ENCODE measurements at regions not wholly inside any gene's neighbourhood (a gene's known extent, or its start where the extent isn't known, plus 50 kb on each side); places are given as distances from the start of the nearest gene placed in this dataset.

GRCh38 chr3:188962253-188963247, 209.2 kb upstream of the TPRG1 start:
- H3K4me1 ChIP-seq (replicated peaks in 1 of 4; ENCODE audit: control insufficient read depth in 3 of 4, insufficient read depth in 4 of 4, low read length in 3 of 4), result no peaks in the 10 kb centered on the region
- H2AK5ac ChIP-seq (ENCODE audit: low read depth, low read length), result no peak overlapping the region
- POLR2A ChIA-PET (ENCODE audit: partially characterized antibody), result no interaction called here
- no peak overlapping the region for H2AFZ ChIP-seq (ENCODE audit: low read length)
- FAIRE-seq (no peak), DNase-seq (ENCODE audit: low read depth in 1 of 2, low spot score in 2 of 2) (no peak)
- no peak overlapping the region for H2BK12ac ChIP-seq (ENCODE audit: low read depth, low read length)
- 91% methylated on average over 13 of the region's 13 CpGs; no CpG with 5 or more reads in 1 of the 2 experiments for WGBS, 2 experiments (ENCODE audit: extremely low coverage in 1 of 2, insufficient coverage in 1 of 2, insufficient read length in 1 of 2, insufficient replicate concordance in 2 of 2, low coverage in 1 of 2, low lambda C conversion rate in 2 of 2, missing lambda C conversion rate in 1 of 2)
- no peak overlapping the region for H3K9ac ChIP-seq (replicated peaks in 1 of 4; ENCODE audit: extremely low read depth in 1 of 4, low read depth in 3 of 4, low read length in 3 of 4)
- H4K91ac ChIP-seq (replicated peaks; ENCODE audit: insufficient read length, low read length), result no peak overlapping the region
- no peak overlapping the region for H3K14ac ChIP-seq (ENCODE audit: insufficient read length)
- no peak overlapping the region for H3K56ac ChIP-seq (replicated peaks; ENCODE audit: insufficient read length, low read depth, low read length)
- no peak overlapping the region for H3K4ac ChIP-seq (replicated peaks; ENCODE audit: insufficient read length, low read depth, low read length)
- H2BK20ac ChIP-seq (ENCODE audit: low read length), result no peak overlapping the region
- H3K23ac ChIP-seq (ENCODE audit: insufficient read length), result no peak overlapping the region
- no peak overlapping the region for H3K4me3 ChIP-seq (ENCODE audit: extremely low read depth in 1 of 4, insufficient read depth in 2 of 4, low read depth in 3 of 4, low read length in 4 of 4)
- no peak overlapping the region for H2BK5ac ChIP-seq (ENCODE audit: low read depth, low read length)
- H3K18ac ChIP-seq (ENCODE audit: extremely low read depth, low read length), result no peak overlapping the region
- no peak overlapping the region for H4K5ac ChIP-seq (ENCODE audit: insufficient read length, low read depth, low read length)
- H3K27ac ChIP-seq (ENCODE audit: low read depth, low read length), result no peak overlapping the region
- no peaks in the 10 kb centered on the region for H3K9me3 ChIP-seq (ENCODE audit: insufficient read depth in 2 of 2, low read depth in 1 of 2, low read length in 1 of 2)
- H2BK120ac ChIP-seq (replicated peaks; ENCODE audit: low read depth, low read length), result no peak overlapping the region
- no peaks in the 10 kb centered on the region for H3K79me1 ChIP-seq (ENCODE audit: low read depth, low read length)
- no peaks in the 10 kb centered on the region for H4K20me1 ChIP-seq (replicated peaks in 1 of 2; ENCODE audit: control insufficient read depth in 1 of 2, insufficient read depth in 2 of 2, low read length in 2 of 2)
- H3K79me2 ChIP-seq (ENCODE audit: control insufficient read depth in 1 of 2, insufficient read depth in 2 of 2, low read length in 2 of 2), result no peaks in the 10 kb centered on the region
- no peak overlapping the region for H2BK15ac ChIP-seq (ENCODE audit: low read length)
- H4K8ac ChIP-seq (ENCODE audit: extremely low read depth, insufficient read depth, low read length), result no peak overlapping the region
- H3K4me2 ChIP-seq (ENCODE audit: insufficient read depth in 1 of 2, low read depth in 2 of 2, low read length in 2 of 2), result no peak overlapping the region
- CTCF ChIA-PET (ENCODE audit: partially characterized antibody), result interaction anchor here (0.6 to 2.0 kb wide), 7 partner anchors 11 to 186 kb away, joined by 3 to 7 read pairs (median 4); no protein-coding TSS in a partner anchor
- no peaks in the 10 kb centered on the region; a peak in 1 of 8 replicates for H3K36me3 ChIP-seq (ENCODE audit: control insufficient read depth in 2 of 4, insufficient read depth in 4 of 4, low read length in 3 of 4)
- no peaks in the 10 kb centered on the region for H3K23me2 ChIP-seq (ENCODE audit: low read depth, low read length)
- no peaks in the 10 kb centered on the region for H3K27me3 ChIP-seq (replicated peaks in 1 of 4; ENCODE audit: control insufficient read depth in 3 of 4, extremely low read depth in 1 of 4, insufficient read depth in 3 of 4, low read length in 3 of 4)
- TF ChIP-seq MAFK (IDR thresholded peaks at IDR 0.05; ENCODE audit: low read depth, low read length) (no peak), KDM1A (IDR thresholded peaks at IDR 0.05; ENCODE audit: borderline replicate concordance, low read length) (no peak), RAD21 (IDR thresholded peaks at IDR 0.05 in 1 of 2, conservative IDR thresholded peaks at IDR 0.05 in 1 of 2; ENCODE audit: low read depth in 2 of 2, low read length in 2 of 2) (no peak), CBX8 (IDR thresholded peaks at IDR 0.05; ENCODE audit: borderline replicate concordance, low read depth, low read length) (no peak), E2F6 (IDR thresholded peaks at IDR 0.05) (no peak), HDAC6 (IDR thresholded peaks at IDR 0.05; ENCODE audit: low read depth, low read length) (no peak), CREB1 (IDR thresholded peaks at IDR 0.05) (no peak), TBP (IDR thresholded peaks at IDR 0.05; ENCODE audit: low read depth, low read length) (no peak), TCF12 (IDR thresholded peaks at IDR 0.05; ENCODE audit: low read depth, low read length) (no peak), TEAD4 (IDR thresholded peaks at IDR 0.05; ENCODE audit: low read depth, low read length) (no peak)
- TF ChIP-seq, protein P1, sequence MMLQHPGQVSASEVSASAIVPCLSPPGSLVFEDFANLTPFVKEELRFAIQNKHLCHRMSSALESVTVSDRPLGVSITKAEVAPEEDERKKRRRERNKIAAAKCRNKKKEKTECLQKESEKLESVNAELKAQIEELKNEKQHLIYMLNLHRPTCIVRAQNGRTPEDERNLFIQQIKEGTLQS (IDR thresholded peaks at IDR 0.05; ENCODE audit: insufficient read depth, low read depth, low read length), result no peak
